ENCODE measurements at regions not wholly inside any gene's neighbourhood (a gene's known extent, or its start where the extent isn't known, plus 50 kb on each side); places are given as distances from the start of the nearest gene placed in this dataset.
"Not testable (repeated sequence)": the region's sequence is repeated elsewhere in the genome, so short reads cannot be mapped to it uniquely, and the experiment has no call there.

DNA sequence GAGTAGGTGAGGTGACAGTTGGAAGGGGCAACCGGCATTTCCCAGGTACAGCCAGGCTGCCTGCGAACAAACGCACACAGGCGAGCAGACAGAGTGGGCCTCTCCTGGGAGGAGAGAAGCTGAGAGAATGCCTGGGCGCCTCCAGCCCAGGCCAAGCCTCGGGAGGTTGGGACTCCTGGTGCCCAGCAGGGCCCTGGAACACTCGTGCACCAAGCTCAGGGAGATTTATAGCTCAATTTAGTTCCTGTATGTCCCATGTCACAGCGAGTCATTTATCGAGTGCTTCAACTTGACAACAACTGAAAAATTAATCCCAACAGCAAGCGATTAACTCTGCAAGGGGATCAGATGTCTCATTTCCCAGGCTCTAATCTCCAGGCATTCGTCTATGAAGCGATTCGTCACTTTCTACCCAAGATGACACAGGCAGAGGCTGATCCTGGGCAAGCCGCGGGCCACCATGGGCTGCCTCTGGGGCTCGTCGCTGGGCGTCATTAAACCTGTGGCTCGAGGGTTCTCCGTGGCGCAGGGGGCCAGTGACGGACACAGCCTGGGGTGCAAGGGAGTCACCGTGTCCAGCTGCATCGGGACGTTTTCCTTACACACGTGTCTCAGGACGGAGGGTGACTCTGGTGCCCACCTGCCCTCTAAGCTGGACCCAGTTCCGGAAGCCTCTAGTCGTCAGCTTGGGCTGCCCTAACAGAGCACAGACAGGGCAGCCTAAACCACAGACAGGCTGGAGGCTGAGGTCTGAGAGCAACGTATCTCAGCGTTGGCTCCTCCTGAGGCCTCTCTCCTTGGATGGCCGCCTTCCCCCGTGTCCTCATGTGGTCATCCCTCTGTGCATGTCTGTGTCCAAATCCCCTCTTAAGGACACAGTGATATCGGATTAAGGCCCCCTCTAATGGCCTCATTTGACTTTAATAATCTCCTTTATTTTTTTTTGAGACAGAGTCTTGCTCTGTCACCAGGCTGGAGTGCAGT, 154.1 kb downstream of the CTTN start:
- TF ChIP-seq, protein P1, sequence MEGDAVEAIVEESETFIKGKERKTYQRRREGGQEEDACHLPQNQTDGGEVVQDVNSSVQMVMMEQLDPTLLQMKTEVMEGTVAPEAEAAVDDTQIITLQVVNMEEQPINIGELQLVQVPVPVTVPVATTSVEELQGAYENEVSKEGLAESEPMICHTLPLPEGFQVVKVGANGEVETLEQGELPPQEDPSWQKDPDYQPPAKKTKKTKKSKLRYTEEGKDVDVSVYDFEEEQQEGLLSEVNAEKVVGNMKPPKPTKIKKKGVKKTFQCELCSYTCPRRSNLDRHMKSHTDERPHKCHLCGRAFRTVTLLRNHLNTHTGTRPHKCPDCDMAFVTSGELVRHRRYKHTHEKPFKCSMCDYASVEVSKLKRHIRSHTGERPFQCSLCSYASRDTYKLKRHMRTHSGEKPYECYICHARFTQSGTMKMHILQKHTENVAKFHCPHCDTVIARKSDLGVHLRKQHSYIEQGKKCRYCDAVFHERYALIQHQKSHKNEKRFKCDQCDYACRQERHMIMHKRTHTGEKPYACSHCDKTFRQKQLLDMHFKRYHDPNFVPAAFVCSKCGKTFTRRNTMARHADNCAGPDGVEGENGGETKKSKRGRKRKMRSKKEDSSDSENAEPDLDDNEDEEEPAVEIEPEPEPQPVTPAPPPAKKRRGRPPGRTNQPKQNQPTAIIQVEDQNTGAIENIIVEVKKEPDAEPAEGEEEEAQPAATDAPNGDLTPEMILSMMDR (IDR thresholded peaks at IDR 0.05), result no peak
- TF ChIP-seq ZFX (IDR thresholded peaks at IDR 0.05; ENCODE audit: borderline replicate concordance), result no peak
- no peak overlapping the region for H3K27ac ChIP-seq

DNA sequence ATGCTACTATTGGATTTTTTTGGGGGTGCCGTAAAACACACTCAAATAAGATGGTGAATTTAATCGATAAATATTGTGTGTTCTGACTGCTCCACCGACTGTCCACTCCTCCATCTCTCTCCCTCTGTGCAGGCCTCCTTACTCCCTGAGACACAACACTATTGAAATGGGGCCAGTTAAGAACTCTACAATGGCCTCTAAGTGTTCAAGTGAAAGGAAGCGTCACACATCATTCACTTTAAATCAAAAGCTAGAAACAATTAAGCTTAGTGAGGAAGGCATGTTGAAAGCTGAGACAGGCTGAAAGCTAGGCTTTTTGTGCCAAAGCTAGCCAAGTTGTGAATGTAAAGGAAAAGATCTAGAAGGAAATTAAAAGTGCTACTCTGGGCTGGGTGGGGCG, 156.7 kb downstream of the CTTN start:
- no peak overlapping the region for H3K27ac ChIP-seq
- TF ChIP-seq, protein P1 (IDR thresholded peaks at IDR 0.05), result no peak
- no peak for TF ChIP-seq ZFX (IDR thresholded peaks at IDR 0.05; ENCODE audit: borderline replicate concordance)

DNA sequence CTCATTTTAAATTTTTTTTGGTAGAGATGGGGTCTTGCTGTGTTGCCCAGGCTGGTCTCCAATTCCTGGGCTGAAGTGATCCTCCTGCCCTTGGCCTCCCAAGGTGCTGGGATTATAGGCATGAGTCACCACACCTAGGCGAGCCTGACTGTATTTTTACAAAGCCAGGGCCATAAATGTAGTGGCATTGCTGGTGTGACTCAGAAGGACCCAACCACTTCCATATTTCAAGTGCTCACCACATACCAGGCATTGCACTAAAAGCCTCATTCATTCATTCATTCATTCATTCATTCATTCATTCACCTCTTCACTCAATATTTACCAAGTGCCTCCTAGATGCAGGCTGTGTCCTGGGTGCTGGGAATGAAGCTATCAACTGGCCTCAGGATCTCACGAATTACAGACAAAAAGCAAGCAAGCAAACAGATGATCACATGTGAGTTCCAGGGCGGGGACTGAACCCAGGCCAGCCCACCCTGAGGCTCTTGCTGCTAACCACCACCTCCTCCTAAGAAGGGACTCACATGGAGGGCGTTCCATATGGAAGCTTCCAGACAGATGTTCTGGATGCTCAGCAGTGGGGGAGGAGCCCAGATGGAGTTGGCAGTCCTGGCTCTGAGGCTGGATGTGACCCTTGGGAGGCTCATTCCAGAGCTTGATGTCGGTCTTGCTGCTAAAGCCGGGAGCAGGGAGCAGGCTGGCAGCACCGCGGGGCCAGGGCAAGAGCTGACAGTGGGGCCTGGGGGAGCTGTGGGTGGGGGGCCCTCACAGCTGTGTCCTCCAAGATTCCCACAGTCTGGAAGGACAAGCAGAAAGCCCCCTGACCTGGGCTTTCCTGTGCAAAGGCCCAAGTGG, 158.8 kb downstream of the CTTN start:
- TF ChIP-seq, protein P1 (IDR thresholded peaks at IDR 0.05), result no peak
- no peak for TF ChIP-seq ZFX (IDR thresholded peaks at IDR 0.05; ENCODE audit: borderline replicate concordance)
- no peak overlapping the region for H3K27ac ChIP-seq

DNA sequence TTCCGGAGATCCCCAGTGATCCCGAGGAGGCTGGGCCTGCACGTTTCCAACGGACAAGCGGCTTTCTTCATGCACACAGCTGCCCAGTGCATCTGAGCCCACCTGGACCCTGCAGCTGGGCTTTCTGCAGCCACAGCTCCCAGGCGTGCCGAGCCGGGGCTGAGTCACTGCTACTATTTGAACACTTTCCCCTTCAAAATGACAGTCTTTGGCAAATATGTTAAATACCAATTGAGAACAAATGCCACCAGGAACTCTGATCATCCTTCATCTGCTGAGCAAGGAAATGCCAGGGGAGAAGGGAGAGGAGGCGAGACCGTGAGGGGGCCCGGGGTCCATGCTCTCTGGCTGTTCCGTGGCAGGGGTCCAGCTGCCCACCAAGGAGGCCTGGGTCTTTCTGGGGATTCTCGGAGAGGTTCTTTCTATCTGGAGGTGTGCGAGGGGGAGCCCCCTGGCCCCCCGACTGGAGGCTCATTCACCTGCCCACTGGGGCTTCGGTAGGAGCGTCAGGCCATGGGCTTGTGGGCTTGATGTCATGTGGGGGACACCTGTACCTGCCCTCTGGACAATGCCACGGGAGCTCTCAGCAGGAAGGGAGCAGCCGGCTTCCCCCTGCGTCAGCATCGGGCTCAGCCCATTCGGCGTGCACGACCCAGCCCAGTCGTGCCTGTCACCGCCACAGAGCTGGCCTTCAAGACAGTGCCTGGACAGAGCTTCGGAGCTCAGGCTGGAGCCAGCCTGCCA, 159.6 kb downstream of the CTTN start:
- no peak overlapping the region for H3K27ac ChIP-seq
- no peak for TF ChIP-seq ZFX (IDR thresholded peaks at IDR 0.05; ENCODE audit: borderline replicate concordance)
- TF ChIP-seq, protein P1 (IDR thresholded peaks at IDR 0.05), result no peak

DNA sequence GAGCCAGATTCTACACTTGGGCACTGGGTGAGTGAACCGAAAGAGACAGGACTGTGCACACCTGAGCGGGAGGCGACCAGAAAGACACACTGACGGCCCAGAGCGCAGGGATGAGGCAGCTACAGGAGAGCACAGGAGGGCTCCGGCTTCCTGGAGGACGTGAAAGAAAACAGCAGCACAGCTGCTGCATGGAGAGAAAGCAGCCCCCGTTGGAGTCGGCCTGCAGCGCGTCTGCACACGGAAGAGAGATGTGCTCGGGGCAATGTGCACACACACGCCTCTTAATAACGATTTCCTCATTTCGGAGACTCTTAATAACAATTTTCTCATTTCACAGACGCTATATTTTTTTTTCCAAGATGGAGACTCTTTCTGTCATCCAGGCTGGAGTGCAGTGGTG, 160.4 kb downstream of the CTTN start:
- TF ChIP-seq, protein P1 (IDR thresholded peaks at IDR 0.05), result no peak
- no peak for TF ChIP-seq ZFX (IDR thresholded peaks at IDR 0.05; ENCODE audit: borderline replicate concordance)
- no peak overlapping the region for H3K27ac ChIP-seq

DNA sequence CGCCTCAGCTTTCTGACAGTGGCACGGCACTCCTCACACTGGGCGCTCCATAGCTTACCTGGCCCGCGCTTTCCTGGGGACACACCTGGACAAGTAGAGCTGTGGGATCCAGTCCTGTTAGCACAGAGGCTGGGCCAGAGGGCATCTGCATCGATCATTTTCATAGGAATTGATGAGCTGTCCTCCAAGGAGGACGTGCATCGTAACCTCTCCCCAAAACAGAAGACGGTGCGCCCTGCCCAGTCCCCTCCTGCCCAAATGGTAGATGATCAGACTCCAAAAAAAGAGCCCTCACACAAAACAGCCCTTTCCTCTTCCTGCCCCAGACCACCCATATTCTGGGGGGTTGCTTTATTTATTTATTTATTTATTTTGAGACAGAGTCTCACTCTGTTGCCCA, 161.2 kb downstream of the CTTN start:
- TF ChIP-seq, protein P1 (IDR thresholded peaks at IDR 0.05), result no peak
- TF ChIP-seq ZFX (IDR thresholded peaks at IDR 0.05; ENCODE audit: borderline replicate concordance), result no peak
- no peak overlapping the region for H3K27ac ChIP-seq

DNA sequence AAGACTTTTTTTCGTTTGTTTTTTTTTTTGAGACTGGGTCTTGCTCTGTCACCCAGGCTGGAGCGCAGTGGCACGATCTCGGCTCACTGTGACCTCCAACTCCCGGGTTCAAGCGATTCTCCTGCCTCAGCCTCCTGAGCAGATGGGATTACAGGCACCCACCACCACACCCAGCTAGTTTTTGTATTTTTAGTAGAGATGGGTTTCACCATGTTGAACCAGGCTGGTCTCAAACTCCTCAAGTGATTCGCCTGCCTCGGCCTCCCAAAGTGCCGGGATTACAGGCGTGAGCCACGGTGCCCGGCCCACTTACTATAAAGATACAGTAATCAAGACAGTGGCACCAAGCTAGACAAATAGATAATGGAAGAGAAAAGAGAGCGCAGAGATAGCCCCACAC, 162.3 kb downstream of the CTTN start:
- not testable (repeated sequence) for H3K27ac ChIP-seq
